HepG2 (cell line): ENCODE measurements at regions not wholly inside any gene's neighbourhood (a gene's known extent, or its start where the extent isn't known, plus 50 kb on each side); places are given as distances from the start of the nearest gene placed in this dataset.

ENCODE experiments used
- ATAC-seq: fragments of 200-7000 bp; cut with Tn5 transposase; 3 replicates; pipeline ENCODE4 v1.9.1; 2020; ENCODE audit warnings: mild to moderate bottlenecking, moderate library complexity
- BruUV-seq: library from RNA; stranded (reverse); fragments of 400-500 nt; replicated peaks from 2 replicates; lab custom pipeline; 2021; lab: Mats Ljungman, UMichigan
- CTCF ChIA-PET: fragments of 300-600 bp; formaldehyde crosslinking; extraction: SDS; loops from one replicate; lab custom pipeline; 2021; ENCODE audit warnings: low total read pairs, inconsistent platforms, low intra/inter-chr PET ratio; lab: Yijun Ruan, JAX
- POLR2A ChIA-PET: fragments of 350-600 bp; sonication (Branson Sonifier 250); formaldehyde crosslinking; loops from one replicate; lab custom pipeline; 2020; ENCODE audit warnings: antibody characterized with exemption, inconsistent platforms; lab: Yijun Ruan, JAX
- DNase-seq: peaks from one replicate; pipeline ENCODE4 v3.0.0-alpha.2; 2015; ENCODE audit warnings: low spot score
- FAIRE-seq: peaks from 3 replicates; lab custom pipeline; 2011; peaks lifted over from hg19 to GRCh38; lab: Jason Lieb, UNC
- H2AFZ ChIP-seq: one replicate; pipeline ENCODE4 v1.6.1; 2011; ENCODE audit warnings: low read length, inconsistent platforms
- H3K27ac ChIP-seq: fragments of 300-600 bp; 3 replicates; pipeline ENCODE4 v1.8.0; 2011; ENCODE audit warnings: mixed run types, mild to moderate bottlenecking, mixed read lengths, low read length, inconsistent platforms; ENCODE audit not compliant: insufficient read depth; ENCODE audit errors: extremely low read length
- H3K27me3 ChIP-seq, 2 experiments: fragments of 200-600 bp in 1 of 2; 2 replicates in 1 of 2; 3 replicates in 1 of 2; pipeline versions ENCODE4 v1.6.0 to v1.8.0; 2011; ENCODE audit warnings: low read length in 2 of 2, mild to moderate bottlenecking in 2 of 2, moderate library complexity in 2 of 2, inconsistent platforms in 1 of 2; ENCODE audit not compliant: insufficient read depth in 2 of 2, control insufficient read depth in 1 of 2
- H3K36me3 ChIP-seq, 2 experiments: fragments of 200-600 bp in 1 of 2; replicated peaks in 1 of 2; 2 replicates in 1 of 2; 3 replicates in 1 of 2; pipeline versions ENCODE4 v1.5.1 to v1.8.0; 2011; ENCODE audit warnings: low read length in 2 of 2, inconsistent platforms in 1 of 2; ENCODE audit not compliant: insufficient read depth in 2 of 2, control insufficient read depth in 1 of 2
- H3K4me1 ChIP-seq: 2 replicates; pipeline ENCODE4 v1.5.1; 2012; ENCODE audit warnings: low read length, inconsistent platforms; ENCODE audit not compliant: insufficient read depth
- H3K4me2 ChIP-seq: 2 replicates; pipeline ENCODE4 v1.6.0; 2011; ENCODE audit warnings: low read depth, low read length, inconsistent platforms
- H3K4me3 ChIP-seq, 3 experiments: fragments of 200-600 bp in 1 of 3; sonication (generic), shearing (Covaris generic) in 1 of 3; replicated peaks in 1 of 3; 2 replicates each; pipeline ENCODE4 v1.5.1; 2011 to 2016; ENCODE audit warnings: low read length in 3 of 3, inconsistent platforms in 2 of 3, low read depth in 2 of 3, mild to moderate bottlenecking in 2 of 3, control low read depth in 1 of 3, mixed read lengths in 1 of 3; ENCODE audit not compliant: insufficient read depth in 1 of 3
- H3K79me2 ChIP-seq: one replicate; pipeline ENCODE4 v1.6.1; 2011; ENCODE audit warnings: low read length, inconsistent platforms; ENCODE audit not compliant: insufficient read depth
- H3K9ac ChIP-seq: 2 replicates; pipeline ENCODE4 v1.6.0; 2011; ENCODE audit warnings: mild to moderate bottlenecking, low read depth, low read length, inconsistent platforms; ENCODE audit not compliant: insufficient read depth
- H3K9me3 ChIP-seq: 2 replicates; pipeline ENCODE4 v1.5.1; 2012; ENCODE audit warnings: mild to moderate bottlenecking, low read length
- H4K20me1 ChIP-seq: 2 replicates; pipeline ENCODE4 v1.6.0; 2011; ENCODE audit warnings: inconsistent platforms, mild to moderate bottlenecking, low read length, moderate library complexity; ENCODE audit not compliant: insufficient read depth
- DPF2 ChIP-seq: sonication (generic); formaldehyde crosslinking; IDR thresholded peaks from 2 replicates; pipeline ENCODE4 v1.4.0; 2020; ENCODE audit warnings: mild to moderate bottlenecking, low read depth, missing genetic modification reagents, borderline replicate concordance
- GFI1 ChIP-seq: sonication (generic); formaldehyde crosslinking; IDR thresholded peaks from 2 replicates; pipeline ENCODE4 v1.5.0; 2020; ENCODE audit warnings: missing genetic modification reagents, mild to moderate bottlenecking, borderline replicate concordance
- GLI4 ChIP-seq: sonication (generic); formaldehyde crosslinking; IDR thresholded peaks from 2 replicates; pipeline ENCODE4 v1.5.1; 2020; ENCODE audit warnings: missing genetic modification reagents, mild to moderate bottlenecking, moderate library complexity, borderline replicate concordance
- HIVEP1 ChIP-seq: sonication (generic); formaldehyde crosslinking; IDR thresholded peaks from 2 replicates; pipeline ENCODE4 v1.4.0; 2020; ENCODE audit warnings: mild to moderate bottlenecking, missing genetic modification reagents
- HNRNPUL1 ChIP-seq: fragments of 200-400 bp; formaldehyde crosslinking; IDR thresholded peaks from 2 replicates; pipeline ENCODE4 v1.6.1; 2017; ENCODE audit warnings: low read depth, mild to moderate bottlenecking, low read length, moderate library complexity
- MTF2 ChIP-seq: sonication (generic); formaldehyde crosslinking; IDR thresholded peaks from 2 replicates; pipeline ENCODE4 v1.5.0; 2020; ENCODE audit warnings: missing genetic modification reagents, borderline replicate concordance
- NR2F2 ChIP-seq: IDR thresholded peaks from 2 replicates; pipeline ENCODE4 v1.6.1; 2012; ENCODE audit warnings: low read depth, inconsistent platforms, borderline replicate concordance
- PATZ1 ChIP-seq: sonication (generic); formaldehyde crosslinking; IDR thresholded peaks from 2 replicates; pipeline ENCODE4 v1.4.0; 2020; ENCODE audit warnings: missing genetic modification reagents
- RNF2 ChIP-seq: fragments of 450-650 bp; conservative IDR thresholded peaks from 2 replicates; pipeline ENCODE4 v1.6.1; 2016; ENCODE audit warnings: low read depth
- SKI ChIP-seq: fragments of 450-650 bp; IDR thresholded peaks from one replicate; pipeline ENCODE4 v1.6.1; 2018; ENCODE audit warnings: mild to moderate bottlenecking; ENCODE audit not compliant: partially characterized antibody
- TAF15 ChIP-seq: fragments of 200-400 bp; formaldehyde crosslinking; IDR thresholded peaks from one replicate; pipeline ENCODE4 v1.6.1; 2018; ENCODE audit warnings: mild to moderate bottlenecking, low read depth, low read length; ENCODE audit not compliant: poor library complexity, severe bottlenecking
- ZBTB42 ChIP-seq: sonication (generic); formaldehyde crosslinking; IDR thresholded peaks from 2 replicates; pipeline ENCODE4 v1.5.0; 2020; ENCODE audit warnings: mild to moderate bottlenecking, missing genetic modification reagents
- ZNF138 ChIP-seq: sonication (generic); formaldehyde crosslinking; IDR thresholded peaks from 2 replicates; pipeline ENCODE4 v1.5.0; 2020; ENCODE audit warnings: mild to moderate bottlenecking, low read depth, missing genetic modification reagents
- ZNF207 ChIP-seq: fragments of 450-650 bp; IDR thresholded peaks from 2 replicates; pipeline ENCODE4 v1.6.1; 2016; ENCODE audit warnings: antibody characterized with exemption, borderline replicate concordance
- ZNF367 ChIP-seq: sonication (generic); formaldehyde crosslinking; IDR thresholded peaks from 2 replicates; pipeline ENCODE4 v1.4.0; 2020; ENCODE audit warnings: missing genetic modification reagents, borderline replicate concordance
- ZNF446 ChIP-seq: sonication (generic); formaldehyde crosslinking; IDR thresholded peaks from 2 replicates; pipeline ENCODE4 v1.5.0; 2020; ENCODE audit warnings: mild to moderate bottlenecking, missing genetic modification reagents
- ZNF543 ChIP-seq: sonication (generic); formaldehyde crosslinking; IDR thresholded peaks from 2 replicates; pipeline ENCODE4 v1.4.0; 2020; ENCODE audit warnings: mild to moderate bottlenecking, missing genetic modification reagents
- ZNF616 ChIP-seq: sonication (generic); formaldehyde crosslinking; IDR thresholded peaks from 2 replicates; pipeline ENCODE4 v1.5.0; 2020; ENCODE audit warnings: low read depth, mild to moderate bottlenecking, missing genetic modification reagents
- ZNF720 ChIP-seq: sonication (generic); formaldehyde crosslinking; IDR thresholded peaks from 2 replicates; pipeline ENCODE4 v1.4.0; 2020; ENCODE audit warnings: missing genetic modification reagents
- whole genome bisulfite sequencing: methylation state at CpG from one replicate; pipeline ENCODE4 v1.1.6; 2017; ENCODE audit warnings: low lambda C conversion rate; 5-methylcytosine and 5-hydroxymethylcytosine counted together
- in situ Hi-C: cut with HindIII; loops from 2 replicates; pipeline ENCODE4 v1.10.0; 2017; ENCODE audit warnings: low pct_unique_long_range_greater_than_20kb; ENCODE audit not compliant: extremely low pct_ligation_motif_present
- intact Hi-C: fragments of 100-400 bp; cut with micrococcal nuclease; formaldehyde crosslinking; loops from one replicate; pipeline ENCODE4 v1.10.0; 2022; ENCODE audit not compliant: unreplicated experiment

DNA sequence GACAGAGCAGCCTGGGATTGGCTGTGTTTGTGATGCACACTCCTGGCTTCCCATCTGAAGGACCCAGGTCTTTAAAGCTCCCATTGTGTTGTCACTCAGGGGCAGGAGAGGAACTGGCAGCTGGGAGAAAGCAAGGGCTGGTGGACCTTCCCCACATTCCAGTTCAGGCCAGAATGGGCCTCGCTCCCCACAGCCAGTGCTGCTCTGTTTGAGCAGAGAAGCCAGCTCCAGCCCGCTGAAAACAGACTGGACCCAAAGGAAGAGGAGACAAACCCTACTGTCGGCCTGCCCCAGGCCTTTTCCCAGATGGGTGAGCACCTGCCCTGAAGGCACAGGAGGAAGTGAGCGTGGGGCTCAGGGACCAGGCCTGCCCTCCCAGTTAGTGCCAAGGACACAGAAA, 499.4 kb downstream of the NPHP4 start:
- Histone ChIP-seq H3K27me3 (peaks cover 5 to 51% of the 10 kb centered on the region in 2 experiments; a peak in 4 of 5 replicates), H4K20me1 (no peaks in the 10 kb centered on the region), H3K9ac (no peak overlapping the region), H3K4me3 (no peak overlapping the region), H2AFZ (no peak overlapping the region), H3K4me1 (no peaks in the 10 kb centered on the region), H3K27ac (no peak overlapping the region), H3K79me2 (no peaks in the 10 kb centered on the region), H3K9me3 (no peaks in the 10 kb centered on the region), H3K4me2 (no peak overlapping the region), H3K36me3 (no peaks in the 10 kb centered on the region)
- FAIRE-seq (no peak), DNase-seq (no peak), ATAC-seq (no peak)
- CTCF ChIA-PET: no interaction called here
- intact Hi-C loops (no loop called here), in situ Hi-C loops (no loop called here)
- POLR2A ChIA-PET: no interaction called here
- no TSS peak for BruUV-seq
- WGBS: 0% methylated on average over 2 of the region's 4 CpGs
- no peak for TF ChIP-seq ZBTB42 (CRISPR knock-in tag)
- no peak for TF ChIP-seq ZNF207
- no peak for TF ChIP-seq HNRNPUL1
- no peak for TF ChIP-seq ZNF446 (CRISPR knock-in tag)
- TF ChIP-seq PATZ1 (CRISPR knock-in tag): no peak
- TF ChIP-seq MTF2 (CRISPR knock-in tag): no peak

- ATAC-seq: no peak
- peaks cover 5 to 45% of the 10 kb centered on the region in 2 experiments; a peak in 4 of 5 replicates for H3K27me3 ChIP-seq
- no peak overlapping the region for H3K4me2 ChIP-seq
- no peak overlapping the region for H3K27ac ChIP-seq
- in situ Hi-C loops (no loop called here), intact Hi-C loops (no loop called here)
- no peak overlapping the region for H3K4me3 ChIP-seq
- BruUV-seq: no TSS peak
- ChIA-PET CTCF (no interaction called here), POLR2A (no interaction called here)
- no peaks in the 10 kb centered on the region for H3K36me3 ChIP-seq
- H3K4me1 ChIP-seq: no peaks in the 10 kb centered on the region
- H2AFZ ChIP-seq: no peak overlapping the region
- WGBS: 3% methylated on average over 3 of the region's 9 CpGs
- no peak for DNase-seq
- FAIRE-seq: no peak
- no peaks in the 10 kb centered on the region for H4K20me1 ChIP-seq
- no peak overlapping the region for H3K9ac ChIP-seq
- no peaks in the 10 kb centered on the region for H3K9me3 ChIP-seq
- H3K79me2 ChIP-seq: no peaks in the 10 kb centered on the region
- TF ChIP-seq ZNF543 (CRISPR knock-in tag) (no peak), GLI4 (CRISPR knock-in tag) (no peak), ZNF720 (CRISPR knock-in tag) (no peak), HIVEP1 (CRISPR knock-in tag) (no peak), TAF15 (no peak), ZNF138 (CRISPR knock-in tag) (no peak), ZNF616 (CRISPR knock-in tag) (no peak), ZNF367 (CRISPR knock-in tag) (no peak), GFI1 (CRISPR knock-in tag) (no peak), DPF2 (CRISPR knock-in tag) (no peak), RNF2 (no peak), SKI (no peak), NR2F2 (no peak)
Observed at GRCh38 chr1:5491207-5491904, 500.9 kb downstream of the NPHP4 start.
